ENCODE measurements at regions not wholly inside any gene's neighbourhood (a gene's known extent, or its start where the extent isn't known, plus 50 kb on each side); places are given as distances from the start of the nearest gene placed in this dataset.
"Not testable (repeated sequence)": the region's sequence is repeated elsewhere in the genome, so short reads cannot be mapped to it uniquely, and the experiment has no call there.

DNA sequence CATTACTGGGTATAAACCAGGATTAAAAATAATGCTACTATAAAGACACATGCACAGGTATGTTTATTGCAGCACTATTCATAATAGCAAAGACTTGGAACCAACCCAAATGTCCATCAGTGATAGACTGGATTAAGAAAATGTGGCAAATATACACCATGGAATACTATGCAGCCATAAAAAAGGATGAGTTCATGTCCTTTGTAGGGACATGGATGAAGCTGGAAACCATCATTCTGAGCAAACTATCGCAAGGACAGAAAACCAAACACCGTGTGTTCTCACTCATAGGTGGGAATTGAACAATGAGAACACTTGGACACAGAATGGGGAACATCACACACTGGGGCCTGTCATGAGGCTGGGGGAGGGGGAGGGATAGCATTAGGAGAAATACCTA lies 233.4 kb upstream of the PRSS16 start:
- CTCF ChIA-PET = not testable (repeated sequence)

DNA sequence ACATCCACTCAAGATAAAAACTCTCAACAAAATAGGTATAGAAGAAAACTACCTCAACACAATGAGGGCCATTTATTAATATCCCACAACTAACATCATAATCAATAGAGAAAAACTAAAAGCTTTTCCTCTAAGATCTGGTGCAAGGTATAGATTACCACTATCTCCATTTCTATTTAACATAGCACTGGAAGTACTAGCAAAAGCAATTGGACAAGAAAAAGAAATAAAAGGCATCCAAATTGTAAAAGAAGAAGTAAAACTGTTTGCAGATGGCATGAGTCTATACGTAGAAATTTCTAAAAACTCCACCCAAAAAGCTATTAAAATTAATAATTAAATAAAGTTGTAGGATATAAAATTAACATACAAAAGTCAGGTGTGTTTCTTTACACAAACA lies 230.8 kb upstream of the PRSS16 start:
- Mint-ChIP-seq H3K4me3 (no peak overlapping the region), H3K9me3 (ENCODE audit: low read depth) (peaks cover 27% of the 10 kb centered on the region), H3K27me3 (peaks cover 33% of the 10 kb centered on the region), H3K36me3 (ENCODE audit: low read depth) (no peaks in the 10 kb centered on the region), H3K27ac (no peak overlapping the region), H3K4me1 (peaks cover 9% of the 10 kb centered on the region)
- intact Hi-C loops (cut with DNase I, micrococcal nuclease) = no loop called here
- CTCF ChIA-PET = no interaction called here
- DNase-seq (no peak), ATAC-seq (no peak)
- POLR2A ChIA-PET = no interaction called here

More for the DNA sequence above, 233.4 kb upstream of the PRSS16 start:
- Mint-ChIP-seq H3K27me3 (peaks cover 33% of the 10 kb centered on the region), H3K9me3 (ENCODE audit: low read depth) (peaks cover 33% of the 10 kb centered on the region)
- POLR2A ChIA-PET = interaction anchor here (0.6 kb wide), 1 partner anchor 859 kb away, joined by 3 read pairs; no protein-coding TSS in a partner anchor
- H3K36me3 Mint-ChIP-seq (ENCODE audit: low read depth); DNase-seq; H3K27ac Mint-ChIP-seq; intact Hi-C loops (cut with DNase I, micrococcal nuclease); H3K4me3 Mint-ChIP-seq; ATAC-seq; H3K4me1 Mint-ChIP-seq: not testable (repeated sequence)

DNA sequence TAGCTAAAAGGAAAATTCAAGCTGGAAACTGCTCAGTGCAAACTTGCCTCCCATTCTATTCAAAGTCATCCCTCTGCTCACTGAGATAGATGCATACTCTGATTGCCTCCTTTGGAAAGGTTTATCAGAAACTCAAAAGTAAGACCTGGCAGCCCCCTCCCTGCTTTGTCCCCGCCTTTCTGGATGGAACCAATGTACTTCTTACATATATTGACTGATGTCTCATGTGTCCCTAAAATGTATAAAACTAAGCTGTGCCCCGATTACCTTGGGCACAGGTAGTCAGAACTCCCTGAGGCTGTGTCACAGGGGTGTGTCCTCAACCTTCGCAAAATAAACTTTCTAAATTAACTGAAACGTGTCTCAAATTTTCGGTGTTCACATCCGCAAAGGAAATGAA lies 229.1 kb upstream of the PRSS16 start:
- CTCF ChIA-PET; POLR2A ChIA-PET; H3K4me3 Mint-ChIP-seq; ATAC-seq; H3K27ac Mint-ChIP-seq; DNase-seq; H3K36me3 Mint-ChIP-seq (ENCODE audit: low read depth); H3K4me1 Mint-ChIP-seq; intact Hi-C loops (cut with DNase I, micrococcal nuclease): not testable (repeated sequence)
- Mint-ChIP-seq H3K27me3 (peaks cover 33% of the 10 kb centered on the region), H3K9me3 (ENCODE audit: low read depth) (peaks cover 27% of the 10 kb centered on the region)

DNA sequence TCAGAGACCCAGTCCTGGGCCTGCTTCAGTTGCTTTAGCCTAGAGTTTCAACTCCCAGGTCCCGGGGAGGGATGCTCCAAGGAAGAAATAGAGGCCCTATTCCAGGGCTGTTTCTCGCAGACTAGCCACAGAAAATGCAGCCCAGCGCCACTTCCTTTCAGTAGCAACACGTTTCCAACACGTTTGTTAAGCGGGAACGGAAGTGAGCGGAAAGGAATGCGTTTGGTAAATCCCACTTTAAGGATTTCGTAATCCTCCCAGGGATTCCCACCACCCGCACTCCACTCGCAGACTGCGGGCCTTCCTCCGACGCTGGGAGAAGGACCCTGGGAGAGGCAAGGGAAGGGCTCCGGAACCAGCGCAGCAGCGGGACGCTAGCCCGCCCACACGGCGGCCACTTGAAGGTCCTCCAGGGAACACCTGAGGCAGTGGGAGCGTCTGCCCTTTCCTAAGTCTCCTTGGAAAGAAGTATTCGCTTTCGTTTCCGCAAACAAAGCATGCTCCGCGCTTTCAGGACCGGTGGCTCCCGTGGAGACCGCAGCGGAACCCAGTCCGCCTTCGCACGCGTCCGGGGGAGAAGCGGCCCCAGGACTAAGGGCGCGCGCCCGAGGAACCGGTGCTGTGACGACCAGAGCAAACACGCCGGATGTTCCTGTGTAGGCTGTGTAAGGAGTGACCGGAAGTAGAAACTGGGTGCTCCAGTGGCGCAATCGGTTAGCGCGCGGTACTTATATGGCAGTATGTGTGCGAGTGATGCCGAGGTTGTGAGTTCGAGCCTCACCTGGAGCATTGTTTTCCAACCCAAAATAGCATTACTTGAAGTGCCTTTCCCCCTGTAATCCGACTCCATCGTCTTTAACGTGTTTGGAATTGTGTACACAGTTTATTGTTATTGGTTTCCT lies 227.6 kb upstream of the PRSS16 start:
- ATAC-seq = peak; percentile 70
- CTCF ChIA-PET = interaction anchor here (0.5 to 0.6 kb wide), 2 partner anchors 448 to 475 kb away, joined by 3 read pairs; no protein-coding TSS in a partner anchor
- Mint-ChIP-seq H3K27me3 (peaks cover 39% of the 10 kb centered on the region), H3K4me1 (peaks cover 9% of the 10 kb centered on the region), H3K4me3 (peak overlapping the region; percentile 67), H3K9me3 (ENCODE audit: low read depth) (peaks cover 23% of the 10 kb centered on the region), H3K36me3 (ENCODE audit: low read depth) (no peaks in the 10 kb centered on the region), H3K27ac (peak overlapping the region; percentile 6)
- intact Hi-C loops (cut with DNase I, micrococcal nuclease) = no loop called here
- POLR2A ChIA-PET = no interaction called here
- peak; percentile 70 for DNase-seq

DNA sequence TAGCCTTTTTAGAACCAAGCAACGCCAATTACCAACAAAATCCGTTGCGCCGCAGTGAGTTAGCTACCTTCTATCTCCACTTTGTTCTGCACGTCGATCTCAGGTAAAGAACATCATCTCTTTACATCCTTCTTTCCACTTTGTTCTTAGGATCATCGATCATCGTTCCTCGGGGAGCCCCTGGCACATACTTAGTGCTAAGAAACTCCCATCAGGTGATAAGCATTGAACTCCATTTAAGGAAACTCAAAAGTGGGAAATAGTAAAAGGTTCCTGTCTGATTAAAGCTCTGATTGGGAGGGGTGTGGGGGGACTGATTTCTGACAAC lies 227.0 kb upstream of the PRSS16 start:
- intact Hi-C loops (cut with DNase I, micrococcal nuclease) = no loop called here
- ATAC-seq (no peak), DNase-seq (no peak)
- no peaks in the 10 kb centered on the region for H3K36me3 Mint-ChIP-seq (ENCODE audit: low read depth)
- H3K9me3 Mint-ChIP-seq (ENCODE audit: low read depth) = peaks cover 19% of the 10 kb centered on the region
- CTCF ChIA-PET = interaction anchor here (0.6 kb wide), 1 partner anchor 448 kb away, joined by 3 read pairs; no protein-coding TSS in a partner anchor
- POLR2A ChIA-PET = no interaction called here
- H3K4me1 Mint-ChIP-seq = peaks cover 9% of the 10 kb centered on the region
- H3K27ac Mint-ChIP-seq = no peak overlapping the region
- H3K27me3 Mint-ChIP-seq = peaks cover 42% of the 10 kb centered on the region
- peak overlapping the region; percentile 67 for H3K4me3 Mint-ChIP-seq

DNA sequence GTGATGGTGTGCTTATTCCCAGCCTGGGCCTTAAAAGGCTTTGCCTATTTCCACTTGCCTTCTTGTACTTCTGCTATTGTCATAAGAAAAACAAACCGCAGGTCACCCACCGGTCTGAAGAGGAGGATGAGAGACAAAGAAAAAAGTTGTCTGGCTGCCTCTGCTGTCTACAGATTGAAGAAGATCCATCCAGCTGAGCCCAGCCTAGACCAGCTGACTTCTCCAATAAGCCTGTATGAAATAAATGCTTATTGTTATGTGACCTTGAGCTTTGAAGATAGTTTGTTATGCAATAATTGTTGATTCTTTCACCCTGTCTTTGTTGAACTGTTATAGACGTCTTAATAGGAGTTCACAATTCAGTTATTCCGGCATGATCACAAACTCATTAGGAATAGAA lies 223.8 kb upstream of the PRSS16 start:
- no peak for ATAC-seq
- Mint-ChIP-seq H3K27me3 (peaks cover 47% of the 10 kb centered on the region), H3K9me3 (ENCODE audit: low read depth) (peaks cover 8% of the 10 kb centered on the region), H3K4me1 (peaks cover 9% of the 10 kb centered on the region), H3K27ac (no peak overlapping the region), H3K36me3 (ENCODE audit: low read depth) (no peaks in the 10 kb centered on the region), H3K4me3 (no peak overlapping the region)
- POLR2A ChIA-PET = no interaction called here
- CTCF ChIA-PET = no interaction called here
- intact Hi-C loops (cut with DNase I, micrococcal nuclease) = no loop called here
- no peak for DNase-seq

DNA sequence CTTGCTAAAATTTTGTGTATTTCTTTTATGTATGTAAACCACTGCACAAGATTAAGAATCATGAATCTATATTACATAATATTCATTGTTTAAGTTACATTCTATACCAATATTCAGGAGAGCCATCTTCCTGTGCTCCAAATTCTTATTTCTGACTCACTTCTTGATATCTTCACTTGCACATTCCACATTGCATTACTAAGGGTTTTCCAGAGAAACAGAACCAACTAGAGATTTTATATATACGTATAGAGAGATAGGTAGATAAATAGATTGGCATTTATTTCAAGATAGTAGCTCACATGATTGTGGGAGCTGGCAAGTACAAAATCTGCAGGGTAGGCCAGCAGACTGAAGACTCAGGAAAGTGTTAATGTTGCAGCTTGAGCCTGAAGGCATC lies 222.2 kb upstream of the PRSS16 start:
- peaks cover 5% of the 10 kb centered on the region for H3K4me1 Mint-ChIP-seq
- no peak overlapping the region for H3K27ac Mint-ChIP-seq
- H3K27me3 Mint-ChIP-seq = peaks cover 38% of the 10 kb centered on the region
- H3K9me3 Mint-ChIP-seq (ENCODE audit: low read depth) = peaks cover 2% of the 10 kb centered on the region
- intact Hi-C loops (cut with DNase I, micrococcal nuclease) = no loop called here
- H3K4me3 Mint-ChIP-seq = no peak overlapping the region
- CTCF ChIA-PET = no interaction called here
- DNase-seq (no peak), ATAC-seq (no peak)
- POLR2A ChIA-PET = no interaction called here
- H3K36me3 Mint-ChIP-seq (ENCODE audit: low read depth) = no peaks in the 10 kb centered on the region

DNA sequence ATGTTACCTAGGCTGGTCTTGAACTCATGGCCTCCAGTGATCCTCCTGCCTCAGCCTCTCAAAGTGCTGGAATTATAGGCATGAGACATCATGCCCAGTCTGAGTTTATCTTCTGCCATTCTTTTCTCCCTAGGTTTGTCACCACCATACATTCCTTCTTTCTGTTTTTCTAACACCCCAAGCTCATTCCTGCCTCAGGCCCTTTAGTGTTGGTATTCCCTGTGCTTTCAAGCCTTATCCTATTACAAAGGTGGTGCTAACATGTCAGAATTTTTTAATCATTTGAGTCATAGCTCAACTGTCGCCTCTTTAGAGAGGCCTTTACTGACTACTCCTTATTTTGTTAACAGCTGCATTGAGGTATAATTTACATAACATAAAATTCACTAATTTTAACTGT lies 221.1 kb upstream of the PRSS16 start:
- DNase-seq (no peak), ATAC-seq (no peak)
- Mint-ChIP-seq H3K4me3 (no peak overlapping the region), H3K9me3 (ENCODE audit: low read depth) (no peaks in the 10 kb centered on the region), H3K27me3 (peaks cover 31% of the 10 kb centered on the region), H3K4me1 (no peaks in the 10 kb centered on the region), H3K36me3 (ENCODE audit: low read depth) (no peaks in the 10 kb centered on the region), H3K27ac (no peak overlapping the region)
- ChIA-PET POLR2A (no interaction called here), CTCF (interaction anchor here (0.6 kb wide), 1 partner anchor 112 kb away, joined by 3 read pairs; no protein-coding TSS in a partner anchor)
- intact Hi-C loops (cut with DNase I, micrococcal nuclease) = no loop called here

DNA sequence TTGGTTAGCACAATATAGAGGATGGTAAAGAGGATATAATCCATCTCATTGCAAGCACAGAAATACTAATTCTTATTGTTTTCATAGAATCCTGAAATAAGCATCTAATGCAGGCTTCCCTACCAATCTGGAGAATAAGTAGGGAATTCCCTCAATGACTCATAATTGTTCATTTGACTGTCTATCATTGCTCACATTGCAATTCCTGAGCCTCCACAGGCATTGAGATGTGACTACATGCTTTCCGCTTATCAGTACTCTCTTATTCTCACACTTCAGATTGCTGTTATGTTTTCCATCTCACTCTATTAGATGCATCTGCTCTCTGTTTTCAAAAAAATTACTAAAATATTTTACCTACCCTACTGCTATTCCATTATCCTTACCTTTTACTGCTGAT lies 216.2 kb upstream of the PRSS16 start:
- Mint-ChIP-seq H3K27ac (no peak overlapping the region), H3K9me3 (ENCODE audit: low read depth) (no peaks in the 10 kb centered on the region), H3K4me3 (no peak overlapping the region), H3K27me3 (peaks cover 35% of the 10 kb centered on the region), H3K4me1 (no peaks in the 10 kb centered on the region), H3K36me3 (ENCODE audit: low read depth) (no peaks in the 10 kb centered on the region)
- DNase-seq (no peak), ATAC-seq (no peak)
- intact Hi-C loops (cut with DNase I, micrococcal nuclease) = no loop called here
- ChIA-PET CTCF (no interaction called here), POLR2A (no interaction called here)

DNA sequence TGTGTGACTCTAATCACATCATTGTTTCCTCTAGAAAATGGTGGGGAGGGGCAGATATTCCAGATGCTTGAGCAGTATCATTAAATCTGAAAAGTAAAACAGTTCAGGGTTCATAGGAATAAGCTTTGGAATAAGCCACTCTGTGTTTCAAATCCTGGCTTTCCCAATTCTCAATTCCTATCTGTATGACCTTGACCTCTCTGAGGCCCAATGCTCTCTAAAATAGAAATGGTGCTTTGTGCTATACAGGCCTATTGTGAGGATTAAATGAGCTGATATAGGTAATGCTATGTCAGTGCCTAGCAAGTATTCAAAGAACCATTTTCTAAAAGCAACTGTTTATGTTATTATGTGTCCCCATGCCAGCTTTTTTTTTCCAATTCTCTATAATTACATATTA lies 209.0 kb upstream of the PRSS16 start:
- intact Hi-C loops (cut with DNase I, micrococcal nuclease) = no loop called here
- peaks cover 42% of the 10 kb centered on the region for H3K27me3 Mint-ChIP-seq
- ChIA-PET POLR2A (no interaction called here), CTCF (no interaction called here)
- H3K36me3 Mint-ChIP-seq (ENCODE audit: low read depth) = no peaks in the 10 kb centered on the region
- H3K9me3 Mint-ChIP-seq (ENCODE audit: low read depth) = no peaks in the 10 kb centered on the region
- ATAC-seq (no peak), DNase-seq (no peak)
- H3K4me1 Mint-ChIP-seq = no peaks in the 10 kb centered on the region
- H3K27ac Mint-ChIP-seq = no peak overlapping the region
- no peak overlapping the region for H3K4me3 Mint-ChIP-seq

DNA sequence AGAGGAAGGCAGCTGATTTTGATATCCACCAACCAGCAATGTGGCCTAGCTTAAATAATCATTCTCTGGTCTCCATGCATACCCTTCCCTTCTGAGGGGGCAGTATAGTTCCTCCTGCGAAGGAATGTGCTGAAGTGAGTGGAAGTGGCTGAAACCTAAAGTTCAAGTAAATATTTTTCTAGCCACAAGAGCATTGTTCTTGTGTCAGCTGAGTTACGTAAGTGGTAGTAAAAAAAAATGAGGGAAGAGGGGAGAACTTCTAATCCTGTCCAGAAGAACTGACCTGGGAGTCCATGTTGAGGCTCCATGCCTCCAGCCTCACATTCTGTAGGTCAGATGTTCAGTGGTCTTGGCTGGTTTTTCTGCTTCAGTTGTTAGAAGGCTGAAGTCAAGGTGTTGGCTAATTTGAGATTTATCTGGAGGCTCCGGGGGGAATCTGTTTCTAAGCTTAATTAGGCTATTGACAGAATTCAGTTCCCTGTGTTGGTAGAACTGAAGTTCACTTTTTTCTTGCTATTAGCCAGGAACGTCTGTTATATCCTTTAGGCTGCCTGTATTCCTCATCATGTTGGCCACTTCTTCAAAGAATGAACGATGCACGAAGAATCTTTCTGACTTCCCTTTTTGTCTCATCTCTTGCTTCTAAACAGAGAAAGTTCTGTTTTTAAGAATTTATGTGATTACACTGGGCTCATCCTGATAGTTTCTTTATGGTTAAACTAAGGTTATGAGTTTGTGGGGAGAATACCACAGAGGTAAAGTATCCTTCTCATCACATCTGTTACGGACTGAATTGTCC lies 207.1 kb upstream of the PRSS16 start:
- DNase-seq = no peak
- H3K27ac Mint-ChIP-seq = no peak overlapping the region
- H3K36me3 Mint-ChIP-seq (ENCODE audit: low read depth) = no peaks in the 10 kb centered on the region
- no peaks in the 10 kb centered on the region for H3K4me1 Mint-ChIP-seq
- peaks cover 30% of the 10 kb centered on the region for H3K27me3 Mint-ChIP-seq
- intact Hi-C loops (cut with DNase I, micrococcal nuclease) = no loop called here
- ChIA-PET CTCF (no interaction called here), POLR2A (no interaction called here)
- no peak for ATAC-seq
- H3K9me3 Mint-ChIP-seq (ENCODE audit: low read depth) = no peaks in the 10 kb centered on the region
- H3K4me3 Mint-ChIP-seq = no peak overlapping the region

DNA sequence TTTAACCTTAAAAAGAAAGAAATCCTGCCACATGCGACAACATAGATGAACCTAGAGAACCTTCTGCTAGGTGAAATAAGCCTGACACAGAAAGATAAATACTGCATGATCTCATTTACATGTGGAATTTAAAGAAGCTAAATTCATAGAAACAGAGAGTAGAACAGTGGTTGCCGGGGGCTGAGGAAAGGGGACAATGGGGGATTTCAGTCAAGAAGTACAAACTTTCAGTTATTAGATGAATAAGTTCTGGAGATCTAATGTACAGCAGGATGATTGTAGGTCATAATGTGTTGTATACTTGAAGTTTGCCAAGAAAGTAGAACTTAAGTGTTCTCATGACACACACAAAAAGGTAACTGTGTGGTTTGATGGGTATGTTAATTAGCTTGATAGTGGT lies 204.3 kb upstream of the PRSS16 start:
- H3K27me3 Mint-ChIP-seq = peaks cover 21% of the 10 kb centered on the region
- no peaks in the 10 kb centered on the region for H3K9me3 Mint-ChIP-seq (ENCODE audit: low read depth)
- H3K36me3 Mint-ChIP-seq (ENCODE audit: low read depth) = no peaks in the 10 kb centered on the region
- H3K4me3 Mint-ChIP-seq = no peak overlapping the region
- intact Hi-C loops (cut with DNase I, micrococcal nuclease) = no loop called here
- CTCF ChIA-PET = no interaction called here
- ATAC-seq = no peak
- no peaks in the 10 kb centered on the region for H3K4me1 Mint-ChIP-seq
- H3K27ac Mint-ChIP-seq = no peak overlapping the region
- POLR2A ChIA-PET = no interaction called here
- no peak for DNase-seq

Data from activated CD4-positive, alpha-beta T cell treated with anti-CD3 and anti-CD28 coated beads for 36 hours (primary cell).